IMR-90 (cell line): ENCODE measurements at regions not wholly inside any gene's neighbourhood (a gene's known extent, or its start where the extent isn't known, plus 50 kb on each side); places are given as distances from the start of the nearest gene placed in this dataset.

Source experiments
- ATAC-seq: fragments of 200-7000 bp; cut with Tn5 transposase; 2 replicates; pipeline ENCODE4 v1.9.1; 2020; ENCODE audit warnings: low read depth, mild to moderate bottlenecking, moderate library complexity
- BruUV-seq: library from RNA; stranded (reverse); fragments of 400-500 nt; replicated peaks from 2 replicates; lab custom pipeline; 2021; lab: Mats Ljungman, UMichigan
- CTCF ChIA-PET: fragments of 300-600 bp; formaldehyde crosslinking; extraction: SDS; loops from one replicate; lab custom pipeline; 2021; ENCODE audit warnings: antibody characterized with exemption; lab: Yijun Ruan, JAX
- POLR2A ChIA-PET: fragments of 300-600 bp; sonication (Branson Sonifier 250); formaldehyde crosslinking; loops from one replicate; lab custom pipeline; 2022; ENCODE audit warnings: antibody characterized with exemption; ENCODE audit not compliant: unreplicated experiment; lab: Charles Lee
- DNase-seq: peaks from one replicate; pipeline ENCODE4 v3.0.0; 2013
- H2AFZ ChIP-seq: replicated peaks from 2 replicates; pipeline ENCODE3; 2013; ENCODE audit warnings: low read length, mild to moderate bottlenecking; ENCODE audit not compliant: poor library complexity
- H2AK5ac ChIP-seq: 2 replicates; pipeline ENCODE4 v1.6.1; 2013; ENCODE audit warnings: low read depth, low read length, inconsistent platforms
- H2AK9ac ChIP-seq: replicated peaks from 2 replicates; pipeline ENCODE3; 2013; ENCODE audit warnings: mild to moderate bottlenecking, low read depth, low read length, moderate library complexity; ENCODE audit not compliant: poor library complexity
- H2BK120ac ChIP-seq: 2 replicates; pipeline ENCODE4 v1.6.1; 2013; ENCODE audit warnings: low read depth, low read length, inconsistent platforms
- H2BK15ac ChIP-seq: 3 replicates; pipeline ENCODE4 v1.6.1; 2013; ENCODE audit warnings: low read depth, low read length, inconsistent platforms
- H2BK20ac ChIP-seq: 2 replicates; pipeline ENCODE4 v1.6.1; 2013; ENCODE audit warnings: low read depth, mild to moderate bottlenecking, inconsistent platforms, low read length, moderate library complexity
- H2BK5ac ChIP-seq: 2 replicates; pipeline ENCODE4 v1.6.1; 2013; ENCODE audit warnings: mild to moderate bottlenecking, low read depth, low read length, inconsistent platforms; ENCODE audit not compliant: poor library complexity, severe bottlenecking
- H3K14ac ChIP-seq: replicated peaks from 2 replicates; pipeline ENCODE4 v1.6.1; 2013; ENCODE audit warnings: low read depth, low read length, inconsistent platforms
- H3K18ac ChIP-seq: 2 replicates; pipeline ENCODE4 v1.6.1; 2013; ENCODE audit warnings: low read depth, low read length, control low read depth
- H3K23ac ChIP-seq: 2 replicates; pipeline ENCODE4 v1.6.1; 2013; ENCODE audit warnings: low read depth, low read length, inconsistent platforms
- H3K27ac ChIP-seq: 2 replicates; pipeline ENCODE4 v1.5.1; 2013; ENCODE audit warnings: mild to moderate bottlenecking, control low read depth, low read length; ENCODE audit not compliant: insufficient read depth
- H3K27me3 ChIP-seq: 2 replicates; pipeline ENCODE4 v1.6.1; 2013; ENCODE audit warnings: low read length; ENCODE audit not compliant: control insufficient read depth, insufficient read depth
- H3K36me3 ChIP-seq: 2 replicates; pipeline ENCODE4 v1.6.1; 2013; ENCODE audit warnings: low read length, mixed read lengths; ENCODE audit not compliant: control insufficient read depth, insufficient read depth
- H3K4ac ChIP-seq: 2 replicates; pipeline ENCODE4 v1.6.1; 2013; ENCODE audit warnings: low read depth, low read length, inconsistent platforms
- H3K4me1 ChIP-seq: 2 replicates; pipeline ENCODE4 v1.6.1; 2013; ENCODE audit warnings: low read length, mixed read lengths; ENCODE audit not compliant: control insufficient read depth, insufficient read depth
- H3K4me2 ChIP-seq: 2 replicates; pipeline ENCODE4 v1.6.1; 2013; ENCODE audit warnings: low read depth, mild to moderate bottlenecking, control low read depth, low read length, moderate library complexity
- H3K4me3 ChIP-seq: 2 replicates; pipeline ENCODE4 v1.5.1; 2013; ENCODE audit warnings: low read depth, mild to moderate bottlenecking, control low read depth, low read length, moderate library complexity; ENCODE audit not compliant: insufficient read depth
- H3K56ac ChIP-seq: 2 replicates; pipeline ENCODE4 v1.6.1; 2013; ENCODE audit warnings: low read length, inconsistent platforms; ENCODE audit not compliant: insufficient read depth; ENCODE audit errors: extremely low read depth
- H3K79me1 ChIP-seq, 2 experiments: 2 replicates each; pipeline ENCODE4 v1.6.1; 2013; ENCODE audit warnings: low read length in 2 of 2, inconsistent platforms in 1 of 2, low read depth in 1 of 2
- H3K9ac ChIP-seq: 2 replicates; pipeline ENCODE4 v1.6.1; 2013; ENCODE audit warnings: low read depth, low read length, control low read depth
- H3K9me1 ChIP-seq: 2 replicates; pipeline ENCODE4 v1.6.1; 2013; ENCODE audit warnings: low read length, inconsistent platforms; ENCODE audit not compliant: insufficient read depth
- H3K9me3 ChIP-seq: 2 replicates; pipeline ENCODE4 v1.6.1; 2013; ENCODE audit warnings: low read length; ENCODE audit not compliant: control insufficient read depth, insufficient read depth
- H4K20me1 ChIP-seq: 2 replicates; pipeline ENCODE4 v1.6.1; 2013; ENCODE audit warnings: low read length, inconsistent platforms; ENCODE audit not compliant: insufficient read depth
- H4K5ac ChIP-seq: 2 replicates; pipeline ENCODE4 v1.6.1; 2013; ENCODE audit warnings: mild to moderate bottlenecking, low read depth, low read length, control low read depth
- H4K8ac ChIP-seq, 2 experiments: 2 replicates each; pipeline ENCODE4 v1.6.1; 2013; ENCODE audit warnings: low read depth in 2 of 2, low read length in 2 of 2, control low read depth in 1 of 2, inconsistent platforms in 1 of 2
- H4K91ac ChIP-seq: 2 replicates; pipeline ENCODE4 v1.6.1; 2013; ENCODE audit warnings: low read depth, low read length, inconsistent platforms; ENCODE audit not compliant: insufficient read depth
- BHLHE40 ChIP-seq: fragments of 150-350 bp; IDR thresholded peaks from 2 replicates; pipeline ENCODE4 v1.6.1; 2016; ENCODE audit warnings: mild to moderate bottlenecking, low read depth, low read length
- CHD1 ChIP-seq: IDR thresholded peaks from 2 replicates; pipeline ENCODE4 v1.6.1; 2012; ENCODE audit warnings: low read depth, low read length, improper control_type of control experiment
- FOS ChIP-seq: fragments of 150-350 bp; IDR thresholded peaks from 2 replicates; pipeline ENCODE4 v1.6.1; 2016; ENCODE audit warnings: low read depth, low read length
- MAFK ChIP-seq: IDR thresholded peaks from 2 replicates; pipeline ENCODE4 v1.6.1; 2012; ENCODE audit warnings: low read depth, low read length, improper control_type of control experiment
- NFE2L2 ChIP-seq: fragments of 150-350 bp; IDR thresholded peaks from 2 replicates; pipeline ENCODE4 v1.6.1; 2016; ENCODE audit warnings: low read depth, mild to moderate bottlenecking, low read length
- WGBS, 2 experiments: methylation state at CpG; one replicate each; pipeline versions ENCODE4 v1.1.5 to v1.1.7; 2013; ENCODE audit warnings: missing lambda C conversion rate in 2 of 2; ENCODE audit not compliant: insufficient read length in 1 of 2; ENCODE audit errors: extremely low coverage in 2 of 2; 5-methylcytosine and 5-hydroxymethylcytosine counted together
- dilution Hi-C: fragments of 300-500 bp; cut with HindIII; formaldehyde crosslinking; loops from one replicate; pipeline ENCODE4 v1.14.3; 2018; ENCODE audit warnings: low sequenced_read_pairs; ENCODE audit not compliant: unreplicated experiment
- in situ Hi-C: fragments of 300-500 bp; cut with MboI; formaldehyde crosslinking; loops from 3 replicates; pipeline ENCODE4 v1.14.3; 2019; ENCODE audit warnings: low sequenced_read_pairs, inconsistent platforms, mixed read lengths
- intact Hi-C: fragments of 100-400 bp; cut with micrococcal nuclease; formaldehyde crosslinking; loops from 2 replicates; pipeline ENCODE4 v1.10.0; 2022
- TF ChIP-seq, protein P1 (sequence below): fragments of 150-350 bp; IDR thresholded peaks from 2 replicates; pipeline ENCODE4 v1.6.1; 2017; ENCODE audit warnings: mild to moderate bottlenecking, antibody characterized with exemption, low read length, low read depth

DNA sequence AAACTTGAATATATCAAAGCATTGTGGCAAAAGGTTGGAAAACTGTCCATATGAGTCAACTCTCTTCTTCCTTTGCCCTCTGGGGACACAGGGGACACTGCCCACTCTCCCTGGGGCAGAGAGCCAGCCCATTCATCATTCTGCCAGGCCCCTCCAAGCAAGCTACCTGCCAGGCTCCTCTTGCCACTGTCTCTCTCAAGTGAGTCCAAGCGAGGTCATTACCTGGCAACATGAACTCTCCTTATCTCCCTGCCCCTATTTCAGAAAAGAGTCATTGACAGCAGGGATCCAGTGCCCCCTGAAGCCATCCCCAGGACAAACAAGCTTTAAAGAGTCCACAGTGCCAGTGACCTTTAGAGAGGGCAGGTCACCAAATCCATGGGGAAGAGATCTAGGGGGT lies 312.7 kb upstream of the PPARGC1A start:
- Histone ChIP-seq H3K9ac (no peak overlapping the region), H3K36me3 (no peaks in the 10 kb centered on the region), H3K18ac (no peak overlapping the region; the same call in 1 of the 2 replicates), H3K4me1 (peaks cover 8% of the 10 kb centered on the region), H4K91ac (no peak overlapping the region), H2BK5ac (no peak overlapping the region), H3K4me2 (no peak overlapping the region), H2BK120ac (no peak overlapping the region), H3K27ac (no peak overlapping the region), H3K23ac (no peak overlapping the region), H2AFZ (no peak overlapping the region), H4K5ac (no peak overlapping the region), H3K14ac (no peak overlapping the region), H4K8ac (no peak overlapping the region), H2BK20ac (no peak overlapping the region), H3K9me1 (peaks cover 7% of the 10 kb centered on the region; the same call in 1 of the 2 replicates), H3K79me1 (no peaks in the 10 kb centered on the region), H3K56ac (no peak overlapping the region), H3K4me3 (no peak overlapping the region), H2AK5ac (no peak overlapping the region), H3K4ac (no peak overlapping the region), H2BK15ac (no peak overlapping the region), H3K9me3 (no peaks in the 10 kb centered on the region), H4K20me1 (no peaks in the 10 kb centered on the region), H2AK9ac (no peak overlapping the region), H3K27me3 (no peaks in the 10 kb centered on the region; the same call in 1 of the 2 replicates)
- POLR2A ChIA-PET = no interaction called here
- in situ Hi-C loops = no loop called here
- ATAC-seq = no peak
- dilution Hi-C loops = no loop called here
- CTCF ChIA-PET = no interaction called here
- no peak for DNase-seq
- no CpG with 5 or more reads among the region's 1 CpG for WGBS, 2 experiments
- TF ChIP-seq NFE2L2 (no peak), FOS (no peak), MAFK (no peak), CHD1 (no peak), BHLHE40 (no peak)
- TF ChIP-seq, protein P1, sequence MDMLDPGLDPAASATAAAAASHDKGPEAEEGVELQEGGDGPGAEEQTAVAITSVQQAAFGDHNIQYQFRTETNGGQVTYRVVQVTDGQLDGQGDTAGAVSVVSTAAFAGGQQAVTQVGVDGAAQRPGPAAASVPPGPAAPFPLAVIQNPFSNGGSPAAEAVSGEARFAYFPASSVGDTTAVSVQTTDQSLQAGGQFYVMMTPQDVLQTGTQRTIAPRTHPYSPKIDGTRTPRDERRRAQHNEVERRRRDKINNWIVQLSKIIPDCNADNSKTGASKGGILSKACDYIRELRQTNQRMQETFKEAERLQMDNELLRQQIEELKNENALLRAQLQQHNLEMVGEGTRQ = no peak
- intact Hi-C loops = no loop called here
- no TSS peak for BruUV-seq
